Loucy (cell line): ENCODE measurements at regions not wholly inside any gene's neighbourhood (a gene's known extent, or its start where the extent isn't known, plus 50 kb on each side); places are given as distances from the start of the nearest gene placed in this dataset.

Experiments used
- H2AFZ ChIP-seq: fragments of 200-600 bp; sonication (generic); 2 replicates; pipeline ENCODE4 v1.6.0; 2016; ENCODE audit warnings: antibody characterized with exemption, mild to moderate bottlenecking, low read length, moderate library complexity
- H3F3A ChIP-seq: fragments of 200-600 bp; 2 replicates; pipeline ENCODE4 v1.6.0; 2016; ENCODE audit warnings: antibody characterized with exemption, low read depth, mild to moderate bottlenecking
- H3K27me3 ChIP-seq: fragments of 200-600 bp; sonication (generic); 2 replicates; pipeline ENCODE4 v1.6.1; 2014; ENCODE audit warnings: low read length, mild to moderate bottlenecking; ENCODE audit not compliant: insufficient read depth, poor library complexity, severe bottlenecking
- H3K36me3 ChIP-seq: fragments of 200-600 bp; sonication (generic); 2 replicates; pipeline ENCODE4 v1.6.1; 2016; ENCODE audit warnings: low read length; ENCODE audit not compliant: insufficient read depth
- H3K4me1 ChIP-seq: fragments of 200-600 bp; sonication (generic); 2 replicates; pipeline ENCODE4 v1.5.1; 2014; ENCODE audit warnings: low read length, mild to moderate bottlenecking; ENCODE audit not compliant: insufficient read depth, poor library complexity, severe bottlenecking
- H3K4me2 ChIP-seq: fragments of 200-600 bp; sonication (generic); 2 replicates; pipeline ENCODE4 v1.6.0; 2014; ENCODE audit warnings: antibody characterized with exemption, low read length, low read depth, mild to moderate bottlenecking; ENCODE audit not compliant: poor library complexity, severe bottlenecking
- H3K4me3 ChIP-seq: fragments of 200-600 bp; sonication (generic); 2 replicates; pipeline ENCODE4 v1.5.1; 2014; ENCODE audit warnings: low read length, mild to moderate bottlenecking, mixed read lengths; ENCODE audit not compliant: poor library complexity, severe bottlenecking
- H3K79me2 ChIP-seq: fragments of 200-600 bp; sonication (generic); 2 replicates; pipeline ENCODE4 v1.6.1; 2014; ENCODE audit warnings: low read length; ENCODE audit not compliant: insufficient read depth
- H3K9ac ChIP-seq: fragments of 200-600 bp; sonication (generic); 2 replicates; pipeline ENCODE4 v1.6.0; 2014; ENCODE audit warnings: mild to moderate bottlenecking, low read depth, low read length, moderate library complexity; ENCODE audit not compliant: poor library complexity, severe bottlenecking
- H3K9me2 ChIP-seq: fragments of 200-600 bp; sonication (generic); replicated peaks from 2 replicates; pipeline ENCODE4 v1.6.1; 2016; ENCODE audit warnings: low read depth, low read length, mixed read lengths
- H3K9me3 ChIP-seq: fragments of 200-600 bp; sonication (generic); 2 replicates; pipeline ENCODE4 v1.6.1; 2014; ENCODE audit warnings: mild to moderate bottlenecking, antibody characterized with exemption, low read length, low read depth; ENCODE audit not compliant: insufficient read depth
- H4K20me1 ChIP-seq: fragments of 200-600 bp; sonication (generic); 2 replicates; pipeline ENCODE4 v1.6.0; 2014; ENCODE audit warnings: antibody characterized with exemption, low read length, mild to moderate bottlenecking; ENCODE audit not compliant: insufficient read depth, poor library complexity, severe bottlenecking
- CTCF ChIP-seq: fragments of 200-600 bp; sonication (generic); conservative IDR thresholded peaks from 2 replicates; pipeline ENCODE4 v1.5.1; 2014; ENCODE audit warnings: mild to moderate bottlenecking, antibody characterized with exemption, low read length
- EZH2phosphoT487 ChIP-seq: fragments of 200-600 bp; IDR thresholded peaks from 2 replicates; pipeline ENCODE4 v1.6.1; 2018; ENCODE audit warnings: antibody characterized with exemption, mild to moderate bottlenecking, moderate library complexity, borderline replicate concordance

- Histone ChIP-seq H3K9ac (no peak overlapping the region), H3K36me3 (no peaks in the 10 kb centered on the region), H3K9me3 (no peaks in the 10 kb centered on the region), H4K20me1 (no peaks in the 10 kb centered on the region), H3K4me2 (no peak overlapping the region), H3F3A (no peaks in the 10 kb centered on the region), H3K27me3 (no peaks in the 10 kb centered on the region), H3K4me1 (no peaks in the 10 kb centered on the region), H3K79me2 (no peaks in the 10 kb centered on the region), H3K4me3 (no peak overlapping the region), H2AFZ (no peak overlapping the region), H3K9me2 (no peaks in the 10 kb centered on the region)
- TF ChIP-seq CTCF (no peak), EZH2phosphoT487 (no peak)
Measured at GRCh38 chr2:20540587-20541293, 93.9 kb downstream of the RHOB start.

- TF ChIP-seq EZH2phosphoT487 = no peak
- no peak for TF ChIP-seq CTCF
- Histone ChIP-seq H3K9ac (no peak overlapping the region), H3K36me3 (no peaks in the 10 kb centered on the region), H3K79me2 (no peaks in the 10 kb centered on the region), H3K9me3 (no peaks in the 10 kb centered on the region), H3K4me1 (no peaks in the 10 kb centered on the region), H3K27me3 (no peaks in the 10 kb centered on the region), H3K4me3 (no peak overlapping the region), H3F3A (no peaks in the 10 kb centered on the region), H3K4me2 (no peak overlapping the region), H2AFZ (no peak overlapping the region), H3K9me2 (no peaks in the 10 kb centered on the region), H4K20me1 (no peaks in the 10 kb centered on the region)
Measured at GRCh38 chr2:20541294-20541640, 94.4 kb downstream of the RHOB start.

GRCh38 chr2:20541651-20542050, 94.8 kb downstream of the RHOB start:
- TF ChIP-seq EZH2phosphoT487 (no peak), CTCF (no peak)
- Histone ChIP-seq H3K4me3 (no peak overlapping the region), H3K4me2 (no peak overlapping the region), H4K20me1 (no peaks in the 10 kb centered on the region), H3K27me3 (no peaks in the 10 kb centered on the region), H3K36me3 (no peaks in the 10 kb centered on the region), H3K4me1 (no peaks in the 10 kb centered on the region), H3K9me2 (no peaks in the 10 kb centered on the region), H2AFZ (no peak overlapping the region), H3K9ac (no peak overlapping the region), H3K9me3 (no peaks in the 10 kb centered on the region), H3F3A (no peaks in the 10 kb centered on the region), H3K79me2 (no peaks in the 10 kb centered on the region)
